OCI-LY3 (cell line): ENCODE measurements at regions not wholly inside any gene's neighbourhood (a gene's known extent, or its start where the extent isn't known, plus 50 kb on each side); places are given as distances from the start of the nearest gene placed in this dataset.
"Not testable (repeated sequence)": the region's sequence is repeated elsewhere in the genome, so short reads cannot be mapped to it uniquely, and the experiment has no call there.

Source experiments
- H2AFZ ChIP-seq: fragments of 200-600, 300-600 bp; shearing (Covaris generic); 2 replicates; pipeline ENCODE4 v1.6.0; 2014; ENCODE audit warnings: antibody characterized with exemption, low read depth, low read length
- H3K27ac ChIP-seq: fragments of 200-600, 300-600 bp; sonication (generic); 2 replicates; pipeline ENCODE4 v1.5.1; 2014; ENCODE audit warnings: mild to moderate bottlenecking, low read length, moderate library complexity, mixed read lengths
- H3K27me3 ChIP-seq: fragments of 200-600, 300-600 bp; sonication (generic); 2 replicates; pipeline ENCODE4 v1.6.1; 2014; ENCODE audit warnings: low read depth, low read length, mixed read lengths
- H3K36me3 ChIP-seq: fragments of 200-600, 300-600 bp; sonication (generic); replicated peaks from 2 replicates; pipeline ENCODE3; 2014; ENCODE audit warnings: low read depth, low read length, mixed read lengths
- H3K4me1 ChIP-seq: fragments of 300-600, 200-600 bp; sonication (generic); 2 replicates; pipeline ENCODE4 v1.6.1; 2014; ENCODE audit warnings: low read length, mixed read lengths
- H3K4me2 ChIP-seq: fragments of 200-600, 300-600 bp; sonication (generic); 2 replicates; pipeline ENCODE4 v1.6.1; 2014; ENCODE audit warnings: low read length, mixed read lengths
- H3K4me3 ChIP-seq: fragments of 300-600, 200-600 bp; sonication (generic); 2 replicates; pipeline ENCODE4 v1.5.1; 2014; ENCODE audit warnings: antibody characterized with exemption, mild to moderate bottlenecking, low read length, moderate library complexity
- H3K79me2 ChIP-seq: fragments of 300-600, 200-600 bp; shearing (Covaris generic); 2 replicates; pipeline ENCODE4 v1.6.1; 2014; ENCODE audit warnings: mild to moderate bottlenecking, low read length, mixed read lengths
- H3K9ac ChIP-seq: fragments of 300-600, 200-600 bp; shearing (Covaris generic); 2 replicates; pipeline ENCODE4 v1.6.0; 2014; ENCODE audit warnings: mild to moderate bottlenecking, low read length, moderate library complexity
- H3K9me3 ChIP-seq: fragments of 200-600, 300-600 bp; shearing (Covaris generic); 2 replicates; pipeline ENCODE4 v1.6.1; 2014; ENCODE audit warnings: low read length, mixed read lengths; ENCODE audit not compliant: insufficient read depth
- H4K20me1 ChIP-seq: fragments of 200-600, 300-600 bp; sonication (generic); 2 replicates; pipeline ENCODE4 v1.6.1; 2016; ENCODE audit warnings: low read length, mixed read lengths; ENCODE audit not compliant: insufficient read depth
- CTCF ChIP-seq: fragments of 200-600, 300-600 bp; sonication (generic); IDR thresholded peaks from 2 replicates; pipeline ENCODE4 v1.5.1; 2014; ENCODE audit warnings: antibody characterized with exemption, low read length, low read depth
- EZH2phosphoT487 ChIP-seq: fragments of 200-600 bp; shearing (Covaris generic); IDR thresholded peaks from 2 replicates; pipeline ENCODE4 v1.6.1; 2018; ENCODE audit warnings: antibody characterized with exemption, mixed run types, low read depth

DNA sequence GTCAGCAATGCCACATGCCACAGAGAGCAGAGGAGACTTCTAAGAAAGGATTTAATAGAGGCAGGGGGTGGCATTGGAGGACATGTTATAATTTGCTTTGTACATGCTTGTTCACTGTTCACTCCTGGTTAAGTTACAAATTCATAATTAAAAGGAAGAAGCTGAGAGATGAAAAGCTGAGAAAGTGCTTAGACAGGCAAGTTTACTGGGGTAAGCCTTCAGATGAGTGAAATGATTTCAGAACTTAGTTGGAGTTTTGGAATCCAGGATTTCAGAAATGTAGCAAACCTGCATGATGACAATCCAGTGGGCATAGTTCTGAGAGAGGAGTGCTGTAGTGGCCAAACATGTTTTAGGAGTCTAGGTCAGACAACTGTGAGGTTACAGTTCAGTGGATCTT is 67.3 kb upstream of the FBXO33 start:
- no peak overlapping the region for H3K27ac ChIP-seq
- H4K20me1 ChIP-seq = no peaks in the 10 kb centered on the region
- H3K4me2 ChIP-seq = no peak overlapping the region
- no peaks in the 10 kb centered on the region for H3K27me3 ChIP-seq
- H3K4me3 ChIP-seq = no peak overlapping the region
- no peak overlapping the region for H3K9ac ChIP-seq
- no peaks in the 10 kb centered on the region for H3K36me3 ChIP-seq
- H3K9me3 ChIP-seq = no peaks in the 10 kb centered on the region
- no peak for TF ChIP-seq EZH2phosphoT487
- TF ChIP-seq CTCF = no peak
- H3K4me1 ChIP-seq = no peaks in the 10 kb centered on the region
- H3K79me2 ChIP-seq = no peaks in the 10 kb centered on the region
- H2AFZ ChIP-seq = no peak overlapping the region

DNA sequence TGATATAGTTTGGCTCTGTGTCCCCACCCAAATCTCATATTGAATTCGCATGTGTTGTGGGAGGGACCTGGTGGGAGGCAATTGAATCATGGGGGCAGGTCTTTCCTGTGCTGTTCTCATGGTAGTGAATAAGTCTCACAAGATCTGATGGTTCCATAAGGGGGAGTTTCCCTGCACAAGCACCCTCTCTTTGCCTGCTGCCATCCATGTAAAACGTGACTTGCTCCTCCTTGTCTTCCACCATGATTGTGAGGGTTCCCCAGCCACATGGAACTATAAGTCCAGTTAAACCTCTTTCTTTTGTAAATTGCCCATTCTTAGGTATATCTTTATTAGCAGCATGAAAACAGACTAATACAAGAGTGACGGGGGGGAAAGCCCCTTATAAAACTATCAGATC is 65.4 kb upstream of the FBXO33 start:
- not testable (repeated sequence) for H3K9me3 ChIP-seq

DNA sequence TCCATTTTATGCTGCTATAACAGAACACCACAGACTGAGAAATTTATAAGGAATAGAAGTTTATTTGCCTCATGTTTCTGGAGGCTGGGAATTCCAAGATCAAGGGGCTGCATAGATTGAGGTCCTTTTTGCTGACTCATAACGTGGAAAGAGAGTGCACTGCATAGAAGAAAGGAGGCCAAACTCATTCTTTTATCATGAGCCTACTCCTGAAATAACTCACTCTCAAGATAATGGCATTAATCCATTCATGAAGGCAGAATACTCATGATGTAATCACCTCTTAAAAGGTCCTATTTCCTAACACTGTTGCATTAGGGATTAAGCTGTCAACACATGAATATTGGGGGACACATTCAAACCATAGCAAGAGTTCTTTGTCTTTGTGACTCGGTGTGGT is 60.0 kb upstream of the FBXO33 start:
- H3K9me3 ChIP-seq = no peaks in the 10 kb centered on the region
- no peaks in the 10 kb centered on the region for H3K4me1 ChIP-seq
- no peaks in the 10 kb centered on the region for H3K79me2 ChIP-seq
- H2AFZ ChIP-seq = no peak overlapping the region
- no peak overlapping the region for H3K4me3 ChIP-seq
- no peaks in the 10 kb centered on the region for H4K20me1 ChIP-seq
- no peaks in the 10 kb centered on the region for H3K27me3 ChIP-seq
- TF ChIP-seq CTCF (no peak), EZH2phosphoT487 (no peak)
- no peak overlapping the region for H3K9ac ChIP-seq
- H3K4me2 ChIP-seq = no peak overlapping the region
- H3K27ac ChIP-seq = no peak overlapping the region
- no peaks in the 10 kb centered on the region for H3K36me3 ChIP-seq

More for the DNA sequence above, 65.4 kb upstream of the FBXO33 start:
- H3K27ac ChIP-seq, H3K27me3 ChIP-seq, H3K36me3 ChIP-seq, H4K20me1 ChIP-seq, H3K4me2 ChIP-seq, H3K4me3 ChIP-seq, H3K4me1 ChIP-seq, H3K9ac ChIP-seq, H2AFZ ChIP-seq, H3K79me2 ChIP-seq: not testable (repeated sequence)

DNA sequence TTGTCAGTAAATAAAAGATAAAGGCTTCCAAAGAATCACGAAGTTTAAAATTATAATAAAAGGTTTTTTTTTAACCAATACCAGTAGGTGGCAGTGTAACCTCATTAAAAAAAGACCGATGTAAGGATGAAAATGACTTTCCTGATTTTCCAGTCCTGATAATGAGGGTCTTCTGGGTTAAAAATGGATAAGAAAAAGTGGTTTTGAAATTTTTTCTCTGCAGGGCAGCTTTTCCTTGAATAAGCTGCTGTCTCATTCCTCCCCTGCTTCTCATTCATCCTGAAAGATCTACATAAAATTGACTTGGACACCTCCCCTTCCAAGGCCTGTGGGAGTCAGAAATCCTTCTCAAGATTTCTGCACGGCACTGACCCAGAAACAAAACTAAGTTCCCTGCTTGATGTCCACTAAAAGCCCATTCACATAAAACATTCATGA is 58.9 kb upstream of the FBXO33 start:
- Histone ChIP-seq H3K36me3 (no peaks in the 10 kb centered on the region), H2AFZ (no peak overlapping the region), H3K27me3 (no peaks in the 10 kb centered on the region), H3K9ac (no peak overlapping the region), H3K4me3 (no peak overlapping the region), H3K27ac (no peak overlapping the region), H4K20me1 (no peaks in the 10 kb centered on the region), H3K4me1 (no peaks in the 10 kb centered on the region), H3K4me2 (0 out of 2 replicates have a peak overlapping the region, but pooled peaks have one; percentile 15), H3K79me2 (no peaks in the 10 kb centered on the region), H3K9me3 (no peaks in the 10 kb centered on the region)
- TF ChIP-seq EZH2phosphoT487 (no peak), CTCF (peak; percentile 65)

GRCh38 chr14:39488600-39488999 is 56.4 kb upstream of the FBXO33 start:
- H3K36me3 ChIP-seq = no peaks in the 10 kb centered on the region
- H3K4me1 ChIP-seq = no peaks in the 10 kb centered on the region
- H3K27ac ChIP-seq = no peak overlapping the region
- H3K4me3 ChIP-seq = no peak overlapping the region
- H3K4me2 ChIP-seq = no peak overlapping the region
- H3K79me2 ChIP-seq = no peaks in the 10 kb centered on the region
- H2AFZ ChIP-seq = no peak overlapping the region
- no peaks in the 10 kb centered on the region for H3K9me3 ChIP-seq
- TF ChIP-seq EZH2phosphoT487 (no peak), CTCF (no peak)
- H3K9ac ChIP-seq = no peak overlapping the region
- no peaks in the 10 kb centered on the region for H3K27me3 ChIP-seq
- no peaks in the 10 kb centered on the region for H4K20me1 ChIP-seq
